HG02884 (cell line): ENCODE measurements at regions not wholly inside any gene's neighbourhood (a gene's known extent, or its start where the extent isn't known, plus 50 kb on each side); places are given as distances from the start of the nearest gene placed in this dataset.

Experiments
- ATAC-seq: cut with Tn5 transposase; IDR thresholded peaks from one replicate; pipeline ENCODE4 v1.9.1; 2021; ENCODE audit warnings: mild to moderate bottlenecking, moderate library complexity; ENCODE audit not compliant: unreplicated experiment

GRCh38 chr7:110326966-110327365 is 764.0 kb upstream of the LRRN3 start:
- ATAC-seq, result no peak

- no peak for ATAC-seq
These were observed 754.5 kb upstream of the LRRN3 start for GRCh38 chr7:110336423-110336822.

GRCh38 chr7:110337646-110338045 is 753.3 kb upstream of the LRRN3 start:
- no peak for ATAC-seq

GRCh38 chr7:110347081-110347480 is 743.8 kb upstream of the LRRN3 start:
- no peak for ATAC-seq

- no peak for ATAC-seq
These were observed 734.5 kb upstream of the LRRN3 start for GRCh38 chr7:110356438-110356837.

GRCh38 chr7:110358028-110358427 is 732.9 kb upstream of the LRRN3 start:
- no peak for ATAC-seq

GRCh38 chr7:110371709-110372108 is 719.2 kb upstream of the LRRN3 start:
- ATAC-seq, result no peak

- ATAC-seq, result no peak
These were observed 718.2 kb upstream of the LRRN3 start for GRCh38 chr7:110372685-110373084.

- no peak for ATAC-seq
These were observed 717.5 kb upstream of the LRRN3 start for GRCh38 chr7:110373416-110373815.

GRCh38 chr7:110373859-110374258 is 717.1 kb upstream of the LRRN3 start:
- ATAC-seq, result no peak

- no peak for ATAC-seq
These were observed 715.9 kb upstream of the LRRN3 start for GRCh38 chr7:110375068-110375467.

GRCh38 chr7:110382736-110383135 is 708.2 kb upstream of the LRRN3 start:
- ATAC-seq, result no peak

GRCh38 chr7:110386006-110386405 is 704.9 kb upstream of the LRRN3 start:
- no peak for ATAC-seq

- ATAC-seq, result no peak
These were observed 704.0 kb upstream of the LRRN3 start for GRCh38 chr7:110386913-110387312.

GRCh38 chr7:110387689-110388088 is 703.2 kb upstream of the LRRN3 start:
- no peak for ATAC-seq

GRCh38 chr7:110388457-110388856 is 702.5 kb upstream of the LRRN3 start:
- ATAC-seq, result no peak

GRCh38 chr7:110396021-110396420 is 694.9 kb upstream of the LRRN3 start:
- ATAC-seq, result no peak

- ATAC-seq, result no peak
These were observed 692.8 kb upstream of the LRRN3 start for GRCh38 chr7:110397927-110398660.

- no peak for ATAC-seq
These were observed 691.5 kb upstream of the LRRN3 start for GRCh38 chr7:110399421-110399820.

- ATAC-seq, result no peak
These were observed 690.5 kb upstream of the LRRN3 start for GRCh38 chr7:110400411-110400810.

- no peak for ATAC-seq
These were observed 683.7 kb upstream of the LRRN3 start for GRCh38 chr7:110407242-110407641.

- ATAC-seq, result no peak
These were observed 683.2 kb upstream of the LRRN3 start for GRCh38 chr7:110407706-110408105.

- ATAC-seq, result no peak
These were observed 678.3 kb upstream of the LRRN3 start for GRCh38 chr7:110412614-110413013.
